ENCODE measurements at regions not wholly inside any gene's neighbourhood (a gene's known extent, or its start where the extent isn't known, plus 50 kb on each side); places are given as distances from the start of the nearest gene placed in this dataset.

DNA sequence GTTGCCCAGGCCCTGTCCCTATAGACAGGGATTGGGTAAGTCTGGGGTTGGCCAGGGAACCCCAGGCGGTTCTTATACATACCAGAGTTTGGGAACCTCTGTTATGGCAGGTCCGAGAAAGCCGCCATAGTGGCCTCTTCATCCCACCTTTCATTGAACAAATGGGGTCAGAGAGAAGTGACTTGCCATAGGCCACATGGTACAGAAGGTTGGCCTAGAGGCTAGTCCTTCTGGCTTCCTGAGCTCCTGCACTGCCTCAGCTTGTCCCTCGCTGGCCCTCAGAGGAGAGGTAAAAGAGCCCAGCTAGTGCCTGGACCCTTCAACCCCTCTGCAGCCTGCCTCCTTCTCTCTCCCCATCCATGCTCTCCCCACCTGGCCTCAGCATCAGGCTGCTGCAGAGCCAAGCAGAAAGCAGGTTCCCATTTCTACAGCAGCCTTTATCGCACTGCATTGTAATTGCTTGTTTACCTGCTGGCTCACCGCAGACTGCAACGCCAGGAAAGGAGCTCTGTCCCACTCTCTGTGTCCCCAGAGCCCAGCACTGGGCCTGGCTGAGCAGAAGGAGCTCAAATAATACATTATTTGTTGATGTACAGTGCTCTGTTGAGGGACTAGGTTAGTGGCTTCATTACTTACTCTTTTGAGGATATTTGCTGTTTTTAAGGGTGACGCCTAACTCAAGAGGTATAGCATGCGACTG lies 103.6 kb downstream of the TRIM29 start:
- DNase-seq (ENCODE audit: low read depth): no peak
- TF ChIP-seq, protein P1, sequence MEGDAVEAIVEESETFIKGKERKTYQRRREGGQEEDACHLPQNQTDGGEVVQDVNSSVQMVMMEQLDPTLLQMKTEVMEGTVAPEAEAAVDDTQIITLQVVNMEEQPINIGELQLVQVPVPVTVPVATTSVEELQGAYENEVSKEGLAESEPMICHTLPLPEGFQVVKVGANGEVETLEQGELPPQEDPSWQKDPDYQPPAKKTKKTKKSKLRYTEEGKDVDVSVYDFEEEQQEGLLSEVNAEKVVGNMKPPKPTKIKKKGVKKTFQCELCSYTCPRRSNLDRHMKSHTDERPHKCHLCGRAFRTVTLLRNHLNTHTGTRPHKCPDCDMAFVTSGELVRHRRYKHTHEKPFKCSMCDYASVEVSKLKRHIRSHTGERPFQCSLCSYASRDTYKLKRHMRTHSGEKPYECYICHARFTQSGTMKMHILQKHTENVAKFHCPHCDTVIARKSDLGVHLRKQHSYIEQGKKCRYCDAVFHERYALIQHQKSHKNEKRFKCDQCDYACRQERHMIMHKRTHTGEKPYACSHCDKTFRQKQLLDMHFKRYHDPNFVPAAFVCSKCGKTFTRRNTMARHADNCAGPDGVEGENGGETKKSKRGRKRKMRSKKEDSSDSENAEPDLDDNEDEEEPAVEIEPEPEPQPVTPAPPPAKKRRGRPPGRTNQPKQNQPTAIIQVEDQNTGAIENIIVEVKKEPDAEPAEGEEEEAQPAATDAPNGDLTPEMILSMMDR (IDR thresholded peaks at IDR 0.05; ENCODE audit: insufficient read depth, low read depth, low read length): no peak
- H3K4me3 ChIP-seq (ENCODE audit: low read depth, low read length): no peak overlapping the region

DNA sequence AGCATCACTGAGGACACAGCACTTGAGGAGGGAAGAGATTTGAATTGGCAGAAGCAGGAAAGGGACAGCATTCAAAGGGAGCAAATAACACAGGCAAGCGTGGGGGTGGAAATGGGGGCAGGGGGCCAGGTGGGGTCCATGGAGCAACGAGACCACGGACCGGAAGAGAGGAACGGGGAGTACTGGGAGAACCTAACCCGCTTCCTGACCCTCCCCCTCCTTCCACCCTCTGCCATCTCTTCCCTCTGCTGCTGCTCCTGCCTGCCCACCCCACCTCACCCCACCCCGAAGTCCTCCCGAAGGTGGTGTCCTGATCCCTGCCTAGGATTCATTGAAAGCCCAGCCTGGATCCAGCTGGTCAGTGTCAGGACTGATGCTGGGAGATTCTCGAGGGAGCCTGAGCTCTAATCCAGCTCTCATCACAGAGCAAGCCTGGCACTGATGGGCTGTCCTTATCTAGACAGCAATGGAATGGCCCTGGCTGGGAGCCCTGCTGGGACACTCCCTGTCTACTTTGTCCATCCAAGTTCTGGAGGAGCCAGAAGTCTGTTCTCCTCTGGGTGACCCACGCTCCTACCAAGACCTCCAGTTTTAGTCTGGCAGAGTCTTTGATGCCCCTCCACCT lies 105.0 kb downstream of the TRIM29 start:
- no peak for DNase-seq (ENCODE audit: low read depth)
- no peak overlapping the region for H3K4me3 ChIP-seq (ENCODE audit: low read depth, low read length)
- TF ChIP-seq, protein P1 (IDR thresholded peaks at IDR 0.05; ENCODE audit: insufficient read depth, low read depth, low read length): no peak

DNA sequence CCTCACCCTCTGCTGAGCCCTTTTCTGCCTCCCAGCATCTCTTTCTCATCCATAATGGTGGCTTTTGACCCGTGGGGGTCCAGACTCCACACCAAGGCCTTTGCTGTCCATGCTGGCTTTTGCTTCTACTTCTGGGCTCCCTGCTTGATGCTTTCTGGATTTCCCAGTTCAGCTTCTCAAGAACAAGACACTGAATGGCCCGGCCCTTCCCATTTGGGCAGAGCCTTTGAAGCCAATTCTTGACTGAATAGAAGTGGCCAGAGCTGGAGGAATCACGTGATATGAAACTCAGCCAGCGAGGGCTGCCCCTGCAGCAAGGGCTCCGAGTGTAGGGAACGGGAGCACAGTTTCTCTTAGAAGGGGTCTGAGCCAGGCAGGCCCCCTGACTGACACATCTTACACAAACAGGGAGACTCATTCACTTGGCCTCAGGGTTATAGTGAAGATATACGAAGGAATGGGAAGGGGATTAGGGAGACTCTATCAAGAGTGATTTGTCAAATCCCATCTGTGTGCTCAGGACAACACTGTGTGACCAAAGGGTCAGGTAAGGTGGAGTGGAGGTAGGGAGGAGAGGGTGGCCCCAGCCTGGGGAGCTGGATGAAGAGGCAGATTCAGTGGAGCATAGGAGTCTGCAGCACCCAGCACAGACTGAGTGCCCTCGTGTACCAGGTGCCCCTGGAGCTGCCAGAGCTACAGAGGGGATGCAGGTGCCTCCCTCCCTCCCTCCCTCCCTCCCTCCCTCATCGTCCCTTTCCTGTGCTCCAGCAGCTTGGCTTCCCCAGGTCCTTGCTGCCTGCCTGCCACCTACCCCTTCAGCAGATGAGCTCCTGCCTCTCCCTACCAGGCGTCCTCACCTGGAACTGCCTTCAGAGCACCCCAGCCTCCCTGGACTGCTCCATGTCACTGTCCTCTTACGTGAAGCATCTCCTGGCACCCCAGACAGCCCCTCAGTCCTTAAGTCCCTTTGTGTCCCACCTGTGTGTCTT lies 106.0 kb downstream of the TRIM29 start:
- H3K4me3 ChIP-seq (ENCODE audit: low read depth, low read length): no peak overlapping the region
- DNase-seq (ENCODE audit: low read depth): no peak
- TF ChIP-seq, protein P1 (IDR thresholded peaks at IDR 0.05; ENCODE audit: insufficient read depth, low read depth, low read length): no peak

DNA sequence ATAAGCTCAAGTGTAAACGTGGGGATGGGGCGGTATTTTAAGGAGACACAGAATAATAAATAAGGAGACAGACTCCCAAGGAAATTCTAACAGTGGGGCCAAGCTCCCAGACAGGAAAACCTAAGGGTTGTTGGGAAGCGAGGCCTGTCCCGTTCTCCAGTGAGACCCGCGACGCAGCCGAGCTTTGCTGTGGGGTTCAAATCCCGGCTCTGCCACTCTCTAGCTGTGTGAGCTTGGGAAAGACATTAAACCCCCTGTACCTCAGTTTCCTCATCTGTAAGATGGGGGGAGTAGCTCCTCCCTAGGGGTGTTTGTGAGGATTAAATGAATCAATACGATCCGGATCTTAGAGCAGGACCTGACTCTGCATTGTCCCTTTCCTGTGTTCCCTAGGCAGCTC lies 106.8 kb downstream of the TRIM29 start:
- H3K4me3 ChIP-seq (ENCODE audit: low read depth, low read length): no peak overlapping the region
- no peak for DNase-seq (ENCODE audit: low read depth)
- TF ChIP-seq, protein P1 (IDR thresholded peaks at IDR 0.05; ENCODE audit: insufficient read depth, low read depth, low read length): no peak

DNA sequence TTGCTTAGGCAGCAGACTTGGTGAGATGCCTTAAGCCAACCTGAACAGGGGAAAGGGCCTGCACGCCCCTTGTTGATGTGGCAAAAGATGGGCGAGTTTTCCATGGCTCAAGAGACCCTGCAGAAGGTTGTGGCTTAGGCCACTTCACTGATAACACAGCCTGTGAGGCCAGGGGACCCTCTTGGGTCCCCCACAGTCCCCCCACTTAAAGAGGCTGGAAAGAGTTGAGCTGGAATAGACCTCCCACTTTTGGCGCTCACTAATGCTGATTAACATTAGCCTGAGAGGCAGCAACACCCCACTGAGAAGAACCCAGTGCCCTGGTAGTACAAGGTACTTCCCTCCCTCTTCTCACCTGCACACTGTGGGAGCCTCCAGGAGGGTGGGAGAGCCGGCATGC lies 107.5 kb downstream of the TRIM29 start:
- DNase-seq (ENCODE audit: low read depth): no peak
- H3K4me3 ChIP-seq (ENCODE audit: low read depth, low read length): no peak overlapping the region
- TF ChIP-seq, protein P1 (IDR thresholded peaks at IDR 0.05; ENCODE audit: insufficient read depth, low read depth, low read length): no peak

DNA sequence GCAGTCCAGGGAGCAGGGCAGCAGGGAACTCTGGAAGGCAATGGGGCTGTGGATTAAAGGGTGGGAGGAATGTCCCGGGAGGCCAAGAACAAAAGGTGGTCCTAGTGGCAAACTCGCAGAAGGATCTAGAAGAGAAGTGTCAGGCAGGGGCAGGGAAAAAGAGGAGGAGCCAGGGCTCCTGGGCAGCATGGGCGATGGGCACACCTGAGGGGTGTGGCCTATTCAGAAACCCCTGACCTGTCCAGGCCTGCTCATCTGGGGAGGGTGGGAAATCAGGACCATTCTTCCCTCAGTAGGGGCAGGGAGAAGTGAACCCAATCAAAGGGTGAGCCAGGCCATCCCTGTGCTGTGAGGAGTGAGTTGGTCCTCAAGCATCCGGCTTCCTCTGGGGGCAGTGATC lies 108.6 kb downstream of the TRIM29 start:
- no peak overlapping the region for H3K4me3 ChIP-seq (ENCODE audit: low read depth, low read length)
- TF ChIP-seq, protein P1 (IDR thresholded peaks at IDR 0.05; ENCODE audit: insufficient read depth, low read depth, low read length): no peak
- no peak for DNase-seq (ENCODE audit: low read depth)
